PC-9 (cell line): ENCODE measurements at regions not wholly inside any gene's neighbourhood (a gene's known extent, or its start where the extent isn't known, plus 50 kb on each side); places are given as distances from the start of the nearest gene placed in this dataset.

Experiments
- EZH2 ChIP-seq: fragments of 200-600 bp; sonication (generic); IDR thresholded peaks from 2 replicates; pipeline ENCODE4 v1.8.0; 2017; ENCODE audit warnings: antibody characterized with exemption, low read depth
- TF ChIP-seq, protein P1 (sequence below): fragments of 200-600 bp; sonication (generic); conservative IDR thresholded peaks from 2 replicates; pipeline ENCODE4 v1.6.1; 2017; ENCODE audit warnings: mixed run types, antibody characterized with exemption, mild to moderate bottlenecking, moderate library complexity

DNA sequence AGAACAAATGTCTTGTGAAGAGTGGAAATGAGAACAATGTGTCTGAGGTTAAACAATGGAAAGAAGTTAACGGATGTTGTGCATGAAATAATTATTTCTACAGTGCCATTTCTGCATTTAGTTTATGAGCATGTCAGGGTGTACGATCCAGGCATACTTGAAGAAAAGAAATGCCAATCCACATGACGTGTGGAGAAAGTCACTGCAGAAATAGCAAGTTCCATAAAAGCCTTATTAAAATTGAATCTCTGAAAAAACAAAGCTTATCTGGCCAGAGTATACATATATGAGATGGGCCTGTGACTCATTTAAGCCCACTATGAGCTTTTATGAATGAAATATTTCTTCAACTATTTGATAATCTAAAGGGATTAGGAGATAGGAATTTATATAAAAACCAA lies 426.1 kb downstream of the EFNB2 start:
- TF ChIP-seq, protein P1, sequence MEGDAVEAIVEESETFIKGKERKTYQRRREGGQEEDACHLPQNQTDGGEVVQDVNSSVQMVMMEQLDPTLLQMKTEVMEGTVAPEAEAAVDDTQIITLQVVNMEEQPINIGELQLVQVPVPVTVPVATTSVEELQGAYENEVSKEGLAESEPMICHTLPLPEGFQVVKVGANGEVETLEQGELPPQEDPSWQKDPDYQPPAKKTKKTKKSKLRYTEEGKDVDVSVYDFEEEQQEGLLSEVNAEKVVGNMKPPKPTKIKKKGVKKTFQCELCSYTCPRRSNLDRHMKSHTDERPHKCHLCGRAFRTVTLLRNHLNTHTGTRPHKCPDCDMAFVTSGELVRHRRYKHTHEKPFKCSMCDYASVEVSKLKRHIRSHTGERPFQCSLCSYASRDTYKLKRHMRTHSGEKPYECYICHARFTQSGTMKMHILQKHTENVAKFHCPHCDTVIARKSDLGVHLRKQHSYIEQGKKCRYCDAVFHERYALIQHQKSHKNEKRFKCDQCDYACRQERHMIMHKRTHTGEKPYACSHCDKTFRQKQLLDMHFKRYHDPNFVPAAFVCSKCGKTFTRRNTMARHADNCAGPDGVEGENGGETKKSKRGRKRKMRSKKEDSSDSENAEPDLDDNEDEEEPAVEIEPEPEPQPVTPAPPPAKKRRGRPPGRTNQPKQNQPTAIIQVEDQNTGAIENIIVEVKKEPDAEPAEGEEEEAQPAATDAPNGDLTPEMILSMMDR = no peak
- no peak for TF ChIP-seq EZH2
